GM12875 (cell line): ENCODE measurements at regions not wholly inside any gene's neighbourhood (a gene's known extent, or its start where the extent isn't known, plus 50 kb on each side); places are given as distances from the start of the nearest gene placed in this dataset.

Experiments
- H3K4me3 ChIP-seq: one replicate; pipeline ENCODE4 v1.5.1; 2011; ENCODE audit warnings: low read depth, low read length, control low read depth
- TF ChIP-seq, protein P1 (sequence below): IDR thresholded peaks from 2 replicates; pipeline ENCODE4 v1.5.1; 2011; ENCODE audit warnings: low read depth, mild to moderate bottlenecking, control low read depth, inconsistent platforms, low read length, moderate library complexity, borderline replicate concordance; ENCODE audit not compliant: insufficient read depth

DNA sequence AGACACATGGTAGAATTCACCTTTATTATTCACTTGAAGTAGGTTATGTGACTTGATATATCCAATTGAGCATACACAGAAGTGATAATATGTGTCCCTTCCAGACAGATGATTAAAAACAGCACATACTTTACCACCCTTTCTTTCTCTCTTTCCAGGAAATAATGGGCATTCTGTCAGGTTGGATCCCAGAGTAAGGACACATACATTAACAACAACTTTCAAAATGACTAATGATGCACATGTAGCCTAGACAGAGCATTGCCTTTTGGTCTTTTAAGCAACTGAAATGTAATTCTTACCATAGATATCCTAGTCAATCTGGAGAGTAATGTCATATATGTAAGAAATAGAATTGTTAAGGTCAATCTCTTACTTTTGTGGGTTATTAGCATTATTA is 1748.7 kb downstream of the EFNA5 start:
- no peak overlapping the region for H3K4me3 ChIP-seq
- TF ChIP-seq, protein P1, sequence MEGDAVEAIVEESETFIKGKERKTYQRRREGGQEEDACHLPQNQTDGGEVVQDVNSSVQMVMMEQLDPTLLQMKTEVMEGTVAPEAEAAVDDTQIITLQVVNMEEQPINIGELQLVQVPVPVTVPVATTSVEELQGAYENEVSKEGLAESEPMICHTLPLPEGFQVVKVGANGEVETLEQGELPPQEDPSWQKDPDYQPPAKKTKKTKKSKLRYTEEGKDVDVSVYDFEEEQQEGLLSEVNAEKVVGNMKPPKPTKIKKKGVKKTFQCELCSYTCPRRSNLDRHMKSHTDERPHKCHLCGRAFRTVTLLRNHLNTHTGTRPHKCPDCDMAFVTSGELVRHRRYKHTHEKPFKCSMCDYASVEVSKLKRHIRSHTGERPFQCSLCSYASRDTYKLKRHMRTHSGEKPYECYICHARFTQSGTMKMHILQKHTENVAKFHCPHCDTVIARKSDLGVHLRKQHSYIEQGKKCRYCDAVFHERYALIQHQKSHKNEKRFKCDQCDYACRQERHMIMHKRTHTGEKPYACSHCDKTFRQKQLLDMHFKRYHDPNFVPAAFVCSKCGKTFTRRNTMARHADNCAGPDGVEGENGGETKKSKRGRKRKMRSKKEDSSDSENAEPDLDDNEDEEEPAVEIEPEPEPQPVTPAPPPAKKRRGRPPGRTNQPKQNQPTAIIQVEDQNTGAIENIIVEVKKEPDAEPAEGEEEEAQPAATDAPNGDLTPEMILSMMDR: no peak

DNA sequence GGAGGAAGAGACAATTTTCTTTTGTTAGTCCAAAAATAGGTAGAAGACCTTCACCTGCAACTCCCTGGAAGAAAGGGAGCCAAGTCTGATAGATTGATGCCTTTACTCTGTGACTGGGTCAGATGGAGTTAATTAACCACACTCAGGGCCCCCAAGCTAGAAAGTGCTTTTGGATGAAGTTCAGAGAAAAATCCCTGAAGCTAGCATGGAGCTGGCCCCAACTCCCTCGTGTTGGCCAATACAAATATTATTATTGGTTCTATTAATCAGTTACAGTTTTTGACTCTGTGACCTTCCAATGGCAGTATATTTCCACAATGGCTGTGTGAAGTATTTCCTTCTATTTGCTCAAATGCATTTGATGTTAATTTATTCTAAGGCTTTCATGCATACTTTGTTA is 1753.5 kb downstream of the EFNA5 start:
- TF ChIP-seq, protein P1: no peak
- no peak overlapping the region for H3K4me3 ChIP-seq

DNA sequence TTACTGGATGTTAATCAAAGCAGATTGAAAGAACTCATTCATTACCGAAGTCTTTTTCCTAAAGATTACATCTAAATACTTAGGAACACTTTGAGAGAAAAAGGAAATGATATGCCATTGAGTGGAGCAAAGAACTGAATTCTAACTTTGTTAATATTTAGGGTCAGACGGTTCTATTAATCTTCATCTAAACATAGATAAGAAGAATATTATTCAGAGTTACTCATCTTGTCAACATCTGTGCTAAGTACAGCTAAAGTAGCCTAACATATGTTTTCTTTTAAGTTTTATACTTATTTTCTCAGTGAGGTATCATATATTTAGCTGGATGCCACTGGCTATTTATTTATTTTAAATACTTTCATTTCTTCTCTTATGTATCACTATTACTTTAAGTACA is 1763.7 kb downstream of the EFNA5 start:
- no peak overlapping the region for H3K4me3 ChIP-seq
- TF ChIP-seq, protein P1: no peak

DNA sequence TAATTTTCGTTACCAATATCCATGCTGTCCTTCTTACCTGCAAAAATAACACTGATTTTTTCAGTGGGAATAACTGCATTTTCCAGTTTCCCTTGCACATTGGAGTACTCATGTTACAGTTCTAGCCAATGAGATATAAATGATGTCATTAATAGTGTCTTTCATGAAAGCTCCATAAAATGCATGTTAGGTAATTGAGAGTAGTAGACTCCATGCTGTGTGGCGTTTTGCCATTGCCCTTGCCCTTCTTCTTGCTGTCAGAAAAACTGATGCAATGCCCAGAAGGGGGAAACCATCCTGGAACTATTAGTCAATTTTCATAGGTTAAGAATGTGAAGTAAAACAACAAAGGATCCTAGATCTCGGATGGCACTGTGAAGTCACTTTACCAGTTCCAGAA is 1765.3 kb downstream of the EFNA5 start:
- no peak overlapping the region for H3K4me3 ChIP-seq
- TF ChIP-seq, protein P1: no peak

DNA sequence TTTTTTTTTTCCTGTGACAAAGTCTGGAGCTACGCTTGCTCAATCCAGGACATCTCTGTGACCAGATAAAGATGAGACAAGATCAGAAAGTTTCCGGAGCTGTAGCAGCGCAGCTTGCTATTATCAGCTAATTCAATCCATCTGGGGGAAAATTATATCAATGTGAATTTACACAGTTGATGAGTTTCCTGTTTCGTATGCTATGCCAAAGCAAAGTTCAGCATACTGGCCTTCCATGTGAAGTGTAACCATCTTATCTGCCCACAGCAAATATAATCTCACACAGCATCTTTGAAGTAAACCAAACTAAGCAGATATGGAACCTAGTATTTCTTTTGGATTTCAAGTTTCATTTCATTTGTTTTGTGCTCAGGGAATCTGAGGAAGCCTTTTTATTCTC is 1767.7 kb downstream of the EFNA5 start:
- TF ChIP-seq, protein P1: no peak
- H3K4me3 ChIP-seq: no peak overlapping the region

DNA sequence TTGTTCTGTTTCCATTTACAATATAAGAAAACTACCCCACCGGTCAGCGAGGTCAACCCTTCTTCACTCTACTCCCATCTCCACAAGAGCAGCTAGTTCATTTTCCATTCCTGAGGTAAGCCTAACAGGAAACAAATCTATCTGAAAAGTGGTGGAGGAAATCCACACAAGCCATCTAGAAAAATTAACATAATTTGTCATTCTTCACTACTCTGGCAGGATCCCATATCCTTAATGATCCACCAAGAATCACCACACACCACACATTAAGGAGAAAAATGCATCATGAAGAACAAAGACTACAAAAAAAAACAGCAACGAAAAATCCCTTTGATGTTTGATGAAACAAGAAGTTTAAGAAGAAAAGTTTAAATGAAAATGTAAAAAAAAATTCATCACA is 1771.0 kb downstream of the EFNA5 start:
- TF ChIP-seq, protein P1: no peak
- H3K4me3 ChIP-seq: no peak overlapping the region

DNA sequence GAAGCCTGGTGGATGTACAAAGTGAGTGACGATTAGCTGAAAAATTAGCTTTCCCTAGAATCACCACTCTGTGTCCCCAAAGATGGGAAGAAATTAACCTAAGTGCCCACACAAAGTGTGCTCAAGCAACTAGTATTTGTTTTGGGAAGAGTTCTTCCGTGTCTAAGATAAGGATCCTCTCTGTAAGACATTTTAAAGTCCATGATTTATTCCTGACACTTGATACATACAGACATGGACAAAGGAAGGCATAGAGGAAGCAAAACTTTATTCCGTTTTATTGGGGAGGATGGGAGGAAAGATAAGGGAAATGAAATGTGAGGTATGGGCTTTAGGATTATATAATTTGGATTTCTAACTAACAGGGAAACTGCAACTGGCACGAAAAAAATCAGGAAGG is 1772.6 kb downstream of the EFNA5 start:
- TF ChIP-seq, protein P1: no peak

More for the DNA sequence above, 1772.6 kb downstream of the EFNA5 start:
- H3K4me3 ChIP-seq: no peak overlapping the region
